Testis (tissue), 2 donors: ENCODE measurements at regions not wholly inside any gene's neighbourhood (a gene's known extent, or its start where the extent isn't known, plus 50 kb on each side); places are given as distances from the start of the nearest gene placed in this dataset.

ENCODE experiments used
- DNase-seq: peaks from one replicate; pipeline ENCODE4 v3.0.0-alpha.2; 2019
- H3K27ac ChIP-seq, 2 donors: fragments of 200-600 bp; sonication (generic); one replicate each; pipeline ENCODE4 v1.5.1; 2019
- H3K27me3 ChIP-seq: fragments of 200-600 bp; sonication (generic); one replicate; pipeline ENCODE4 v1.5.1; 2019
- H3K36me3 ChIP-seq: fragments of 200-600 bp; sonication (generic); one replicate; pipeline ENCODE4 v1.5.1; 2017; ENCODE audit warnings: low read depth; ENCODE audit errors: missing control alignments
- H3K4me1 ChIP-seq: fragments of 200-600 bp; sonication (generic); one replicate; pipeline ENCODE4 v1.5.1; 2019
- H3K4me3 ChIP-seq, 2 donors: fragments of 200-600 bp; sonication (generic); one replicate each; pipeline ENCODE4 v1.5.1; 2017 to 2019
- H3K9me3 ChIP-seq: fragments of 200-600 bp; sonication (generic); one replicate; pipeline ENCODE4 v1.5.1; 2017
- POLR2A ChIP-seq: fragments of 450-650 bp; IDR thresholded peaks from one replicate; pipeline ENCODE4 v1.6.1; 2017; ENCODE audit warnings: antibody characterized with exemption, mild to moderate bottlenecking, moderate library complexity
- WGBS, 2 donors: methylation state at CpG; one replicate each; pipeline ENCODE4 v1.1.5; 2018; 5-methylcytosine and 5-hydroxymethylcytosine counted together
- intact Hi-C: fragments of 100-400 bp; cut with DNase I; formaldehyde crosslinking; loops from one replicate; pipeline ENCODE4 v1.15.1; 2023; ENCODE audit warnings: low total_unique reads
- TF ChIP-seq, protein P1 (sequence below), 3 experiments: fragments of 450-650 bp in 2 of 3; fragments of 200-600 bp in 1 of 3; sonication (generic) in 1 of 3; IDR thresholded peaks; one replicate each; pipeline ENCODE4 v1.5.1; 2016 to 2019; ENCODE audit warnings: antibody characterized with exemption in 3 of 3, mild to moderate bottlenecking in 2 of 3, moderate library complexity in 1 of 3

DNA sequence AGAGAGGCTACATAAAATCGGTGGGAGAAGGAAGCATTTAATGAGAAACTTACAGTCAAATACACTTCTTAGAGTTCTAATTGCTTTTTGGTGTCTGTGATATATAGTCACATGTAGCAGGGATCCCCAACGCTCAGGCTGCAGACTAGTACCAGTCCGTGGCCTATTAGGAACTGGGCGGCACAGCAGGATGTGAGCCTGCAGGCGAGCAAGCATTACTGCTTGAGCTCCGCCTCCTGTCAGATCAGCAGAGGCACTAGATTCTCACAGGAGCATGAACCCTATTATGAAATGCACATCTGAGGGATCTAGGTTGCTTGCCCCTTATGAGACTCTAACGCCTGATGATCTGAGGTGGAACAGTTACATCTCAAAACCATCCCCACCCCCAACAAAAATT, 158.5 kb downstream of the TANC2 start:
- no peak overlapping the region for H3K27ac ChIP-seq
- H3K4me1 ChIP-seq, result no peaks in the 10 kb centered on the region
- TF ChIP-seq POLR2A, result no peak
- TF ChIP-seq, protein P1, sequence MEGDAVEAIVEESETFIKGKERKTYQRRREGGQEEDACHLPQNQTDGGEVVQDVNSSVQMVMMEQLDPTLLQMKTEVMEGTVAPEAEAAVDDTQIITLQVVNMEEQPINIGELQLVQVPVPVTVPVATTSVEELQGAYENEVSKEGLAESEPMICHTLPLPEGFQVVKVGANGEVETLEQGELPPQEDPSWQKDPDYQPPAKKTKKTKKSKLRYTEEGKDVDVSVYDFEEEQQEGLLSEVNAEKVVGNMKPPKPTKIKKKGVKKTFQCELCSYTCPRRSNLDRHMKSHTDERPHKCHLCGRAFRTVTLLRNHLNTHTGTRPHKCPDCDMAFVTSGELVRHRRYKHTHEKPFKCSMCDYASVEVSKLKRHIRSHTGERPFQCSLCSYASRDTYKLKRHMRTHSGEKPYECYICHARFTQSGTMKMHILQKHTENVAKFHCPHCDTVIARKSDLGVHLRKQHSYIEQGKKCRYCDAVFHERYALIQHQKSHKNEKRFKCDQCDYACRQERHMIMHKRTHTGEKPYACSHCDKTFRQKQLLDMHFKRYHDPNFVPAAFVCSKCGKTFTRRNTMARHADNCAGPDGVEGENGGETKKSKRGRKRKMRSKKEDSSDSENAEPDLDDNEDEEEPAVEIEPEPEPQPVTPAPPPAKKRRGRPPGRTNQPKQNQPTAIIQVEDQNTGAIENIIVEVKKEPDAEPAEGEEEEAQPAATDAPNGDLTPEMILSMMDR (IDR thresholded peaks at IDR 0.05), result no peak
- H3K9me3 ChIP-seq, result no peaks in the 10 kb centered on the region
- DNase-seq, result no peak
- H3K4me3 ChIP-seq, result no peak overlapping the region
- WGBS, 2 donors, result 84 to 91% methylated on average over 7 of the region's 7 CpGs
- intact Hi-C loops, result no loop called here
- H3K27me3 ChIP-seq, result no peaks in the 10 kb centered on the region
- H3K36me3 ChIP-seq, result no peaks in the 10 kb centered on the region

DNA sequence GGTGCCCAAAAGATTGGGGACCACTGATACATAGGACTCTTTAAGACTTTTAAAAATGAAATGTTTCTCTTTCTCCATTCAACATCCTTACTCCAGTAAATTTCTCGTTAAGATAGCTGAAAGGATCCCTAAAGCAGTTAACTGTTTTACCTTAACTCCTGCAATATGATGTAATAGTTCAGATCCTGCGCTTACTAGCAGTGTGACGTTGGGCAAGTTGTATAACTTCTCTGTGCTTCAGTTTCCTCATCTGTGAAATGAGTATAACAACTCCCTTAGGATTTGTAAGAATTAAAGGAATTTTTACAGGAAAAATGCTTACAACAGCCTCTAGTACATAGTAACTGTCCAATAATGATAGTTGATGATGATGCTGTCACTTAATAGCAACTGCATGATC, 158.9 kb downstream of the TANC2 start:
- no peak overlapping the region for H3K27ac ChIP-seq
- 84 to 86% methylated on average over 3 of the region's 3 CpGs for WGBS, 2 donors
- H3K27me3 ChIP-seq, result no peaks in the 10 kb centered on the region
- no peaks in the 10 kb centered on the region for H3K9me3 ChIP-seq
- H3K4me3 ChIP-seq, result no peak overlapping the region
- DNase-seq, result no peak
- intact Hi-C loops, result no loop called here
- TF ChIP-seq POLR2A, result no peak
- TF ChIP-seq, protein P1 (IDR thresholded peaks at IDR 0.05), result no peak
- no peaks in the 10 kb centered on the region for H3K36me3 ChIP-seq
- H3K4me1 ChIP-seq, result no peaks in the 10 kb centered on the region

DNA sequence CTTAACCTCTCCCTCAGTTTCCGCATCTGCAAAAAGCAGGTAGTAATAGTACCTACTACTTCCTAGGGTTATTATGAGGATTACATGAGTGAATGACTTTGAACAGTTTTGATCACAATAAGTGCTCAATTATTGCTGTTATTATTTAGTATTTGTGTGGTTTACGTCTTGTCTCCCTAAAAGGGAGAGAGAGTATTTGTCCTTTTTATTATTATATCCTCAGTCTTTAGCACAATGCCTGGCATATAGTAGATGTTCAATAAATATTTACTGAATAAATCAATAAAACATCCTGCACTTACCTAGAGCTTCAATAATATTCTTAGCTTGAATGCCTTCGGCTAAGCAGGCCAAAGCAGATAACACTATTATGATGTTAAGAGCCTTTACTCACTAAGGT, 160.0 kb downstream of the TANC2 start:
- Histone ChIP-seq H3K27me3 (no peaks in the 10 kb centered on the region), H3K36me3 (no peaks in the 10 kb centered on the region), H3K9me3 (no peaks in the 10 kb centered on the region), H3K4me1 (no peaks in the 10 kb centered on the region), H3K4me3 (no peak overlapping the region), H3K27ac (no peak overlapping the region)
- no peak for DNase-seq
- WGBS, 2 donors, result 69 to 85% methylated on average over 3 of the region's 3 CpGs
- TF ChIP-seq, protein P1 (IDR thresholded peaks at IDR 0.05), result no peak
- no peak for TF ChIP-seq POLR2A
- intact Hi-C loops, result no loop called here

DNA sequence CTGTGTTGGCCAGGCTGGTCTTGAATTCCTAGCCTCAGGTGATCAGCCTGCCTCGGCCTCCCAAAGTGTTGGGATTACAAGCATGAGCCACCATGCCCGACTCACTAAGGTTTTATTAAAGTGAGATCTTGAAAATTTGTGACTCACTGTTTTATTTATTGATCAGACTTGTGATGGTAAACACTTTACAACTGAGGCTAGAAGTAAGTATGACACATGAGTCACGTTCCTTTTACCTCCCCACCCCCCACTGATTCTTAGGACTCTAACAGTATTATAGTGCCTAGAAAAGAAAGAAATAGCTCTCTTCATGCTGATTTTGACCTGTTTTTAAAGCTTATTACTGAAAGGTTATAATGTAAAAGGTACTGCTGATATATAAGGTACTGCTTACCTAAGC, 160.6 kb downstream of the TANC2 start:
- 90 to 91% methylated on average over 3 of the region's 3 CpGs for WGBS, 2 donors
- H3K4me1 ChIP-seq, result no peaks in the 10 kb centered on the region

DNA sequence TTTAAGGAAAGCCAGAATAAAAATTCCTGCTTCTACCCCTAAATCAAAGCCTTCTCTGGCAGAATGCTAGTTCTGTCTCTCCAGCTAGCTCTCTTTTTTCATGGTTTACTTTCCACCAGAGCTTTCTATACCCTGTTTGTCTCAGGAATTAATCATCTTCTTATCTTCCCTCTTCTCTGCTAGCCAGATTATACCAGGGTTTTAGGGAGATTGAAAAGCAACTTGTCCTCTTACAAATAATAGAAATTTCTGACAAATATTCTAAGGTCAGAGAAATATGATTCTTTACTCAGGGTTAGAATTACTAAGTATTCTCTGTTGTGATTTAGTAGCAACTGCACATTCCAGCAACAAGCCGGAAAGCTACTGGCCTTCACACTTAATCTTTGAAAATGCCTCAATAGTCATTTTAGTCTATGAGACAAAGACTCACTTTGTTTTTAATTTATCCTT, 166.4 kb downstream of the TANC2 start:
- intact Hi-C loops, result no loop called here
- Histone ChIP-seq H3K27ac (no peak overlapping the region), H3K9me3 (no peaks in the 10 kb centered on the region), H3K4me3 (no peak overlapping the region), H3K36me3 (no peaks in the 10 kb centered on the region), H3K27me3 (no peaks in the 10 kb centered on the region), H3K4me1 (no peaks in the 10 kb centered on the region)
- TF ChIP-seq, protein P1 (IDR thresholded peaks at IDR 0.05), result no peak
- TF ChIP-seq POLR2A, result no peak
- WGBS, 2 donors, result 56 to 71% methylated on average over 1 of the region's 1 CpG
- DNase-seq, result no peak

More for the DNA sequence above, 160.6 kb downstream of the TANC2 start:
- Histone ChIP-seq H3K27me3 (no peaks in the 10 kb centered on the region), H3K36me3 (no peaks in the 10 kb centered on the region), H3K4me3 (no peak overlapping the region), H3K9me3 (no peaks in the 10 kb centered on the region), H3K27ac (no peak overlapping the region)
- TF ChIP-seq POLR2A, result no peak
- TF ChIP-seq, protein P1 (IDR thresholded peaks at IDR 0.05), result no peak
- DNase-seq, result no peak
- intact Hi-C loops, result no loop called here
